ENCODE measurements at regions not wholly inside any gene's neighbourhood (a gene's known extent, or its start where the extent isn't known, plus 50 kb on each side); places are given as distances from the start of the nearest gene placed in this dataset.

DNA sequence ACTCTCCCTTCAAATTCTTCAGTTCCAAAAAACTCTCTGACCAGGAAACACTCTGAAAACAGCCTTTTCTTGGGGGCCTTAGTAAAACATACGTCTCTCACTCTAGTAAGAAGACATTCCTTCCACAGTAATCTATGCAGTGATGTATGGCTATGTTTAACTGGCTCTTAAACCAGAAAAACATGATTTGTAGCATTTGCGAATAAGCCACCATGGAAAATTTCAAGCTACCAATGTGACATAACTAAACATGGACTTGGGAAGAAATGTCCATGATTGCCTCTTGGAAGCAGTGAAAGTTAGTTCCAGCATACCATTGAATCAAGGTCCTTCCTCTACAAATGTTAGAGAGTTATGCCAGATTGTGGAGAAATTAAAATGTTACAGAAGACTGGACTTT is 121.5 kb upstream of the ATF7IP start:
- Mint-ChIP-seq H3K4me1 (ENCODE audit: low read depth) (peaks cover 20% of the 10 kb centered on the region), H3K27me3 (no peaks in the 10 kb centered on the region), H3K36me3 (ENCODE audit: low read depth) (peaks cover 28% of the 10 kb centered on the region), H3K4me3 (no peak overlapping the region), H3K9me3 (peaks cover 6% of the 10 kb centered on the region), H3K27ac (no peak overlapping the region)
- H3K4me3 ChIP-seq (ENCODE audit: low read length), result no peak overlapping the region
- H3K27ac ChIP-seq (ENCODE audit: low read depth in 1 of 2, low read length in 2 of 2), result no peak overlapping the region
- no peak for ATAC-seq (ENCODE audit: poor library complexity)
- no peak for TF ChIP-seq CTCF (IDR thresholded peaks at IDR 0.05)
- H3K4me1 ChIP-seq (ENCODE audit: insufficient read depth, low read length), result peaks cover 15% of the 10 kb centered on the region
- H3K9me3 ChIP-seq (ENCODE audit: control insufficient read depth in 1 of 2, insufficient read depth in 1 of 2, low read length in 2 of 2), result peaks cover 15 to 26% of the 10 kb centered on the region in 2 experiments
- POLR2A ChIA-PET, result no interaction called here
- DNase-seq, result no peak
- CTCF ChIA-PET, result no interaction called here
- no peaks in the 10 kb centered on the region for H3K27me3 ChIP-seq (ENCODE audit: control insufficient read depth in 1 of 2, insufficient read depth in 2 of 2, low read length in 2 of 2)
- intact Hi-C loops (cut with DNase I, micrococcal nuclease), result no loop called here
- H3K36me3 ChIP-seq (ENCODE audit: insufficient read depth, low read length), result no peaks in the 10 kb centered on the region

DNA sequence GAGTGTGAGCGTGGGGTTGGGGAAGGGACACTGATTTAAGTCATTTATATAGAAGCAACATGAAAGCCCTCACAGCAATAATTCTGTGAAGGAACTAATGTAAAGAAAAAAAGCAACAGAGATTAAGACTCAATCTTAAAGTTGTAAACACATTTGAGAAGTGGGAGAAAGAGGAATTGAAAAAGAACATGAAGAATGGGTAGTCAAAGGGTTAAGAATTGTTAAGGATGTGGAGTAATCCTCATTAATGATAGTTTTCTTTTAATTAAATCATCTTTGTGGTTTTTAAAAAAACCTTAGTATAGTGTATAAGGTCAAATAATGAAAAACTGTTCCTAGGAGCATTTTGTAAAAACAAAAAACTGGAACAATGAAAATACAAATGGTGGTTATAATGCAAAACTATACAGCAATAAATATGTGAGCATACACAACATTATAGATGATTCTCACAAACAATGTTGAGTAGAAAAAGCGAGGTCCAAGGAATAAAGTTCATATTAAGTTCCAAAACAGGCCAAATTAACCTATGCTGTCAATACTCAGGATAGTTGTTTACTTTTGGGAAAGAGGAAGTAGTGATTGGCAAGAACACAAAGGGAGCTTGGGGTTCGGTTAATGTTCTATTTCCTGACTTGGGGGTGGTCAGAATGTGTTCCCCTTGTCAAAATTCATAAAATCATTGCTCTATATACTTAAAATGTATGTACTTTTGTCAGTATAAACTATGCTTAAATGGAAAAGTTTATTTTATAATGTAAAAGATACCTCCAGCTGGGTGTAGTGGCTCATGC is 120.4 kb upstream of the ATF7IP start:
- Mint-ChIP-seq H3K9me3 (peaks cover 3% of the 10 kb centered on the region), H3K4me3 (no peak overlapping the region), H3K27ac (no peak overlapping the region), H3K4me1 (ENCODE audit: low read depth) (peaks cover 9% of the 10 kb centered on the region), H3K27me3 (no peaks in the 10 kb centered on the region), H3K36me3 (ENCODE audit: low read depth) (peaks cover 17% of the 10 kb centered on the region)
- POLR2A ChIA-PET, result interaction anchor here (0.6 kb wide), 1 partner anchor 19 kb away, joined by 5 read pairs; no protein-coding TSS in a partner anchor
- no peak overlapping the region for H3K4me3 ChIP-seq (ENCODE audit: low read length)
- H3K4me1 ChIP-seq (ENCODE audit: insufficient read depth, low read length), result peaks cover 5% of the 10 kb centered on the region
- no peaks in the 10 kb centered on the region for H3K27me3 ChIP-seq (ENCODE audit: control insufficient read depth in 1 of 2, insufficient read depth in 2 of 2, low read length in 2 of 2)
- no peak overlapping the region for H3K27ac ChIP-seq (ENCODE audit: low read depth in 1 of 2, low read length in 2 of 2)
- no peak for ATAC-seq (ENCODE audit: poor library complexity)
- peaks cover 15 to 26% of the 10 kb centered on the region in 2 experiments for H3K9me3 ChIP-seq (ENCODE audit: control insufficient read depth in 1 of 2, insufficient read depth in 1 of 2, low read length in 2 of 2)
- H3K36me3 ChIP-seq (ENCODE audit: insufficient read depth, low read length), result no peaks in the 10 kb centered on the region
- intact Hi-C loops (cut with DNase I, micrococcal nuclease), result no loop called here
- CTCF ChIA-PET, result no interaction called here
- no peak for DNase-seq
- no peak for TF ChIP-seq CTCF (IDR thresholded peaks at IDR 0.05)

- intact Hi-C loops (cut with DNase I, micrococcal nuclease), result no loop called here
- Histone ChIP-seq H3K27me3 (ENCODE audit: control insufficient read depth in 1 of 2, insufficient read depth in 2 of 2, low read length in 2 of 2) (no peaks in the 10 kb centered on the region), H3K4me1 (ENCODE audit: insufficient read depth, low read length) (no peaks in the 10 kb centered on the region), H3K4me3 (ENCODE audit: low read length) (no peak overlapping the region), H3K9me3 (ENCODE audit: control insufficient read depth in 1 of 2, insufficient read depth in 1 of 2, low read length in 2 of 2) (peaks cover 13 to 22% of the 10 kb centered on the region in 2 experiments), H3K36me3 (ENCODE audit: insufficient read depth, low read length) (no peaks in the 10 kb centered on the region), H3K27ac (ENCODE audit: low read depth in 1 of 2, low read length in 2 of 2) (no peak overlapping the region)
- Mint-ChIP-seq H3K4me3 (no peak overlapping the region), H3K27ac (no peak overlapping the region), H3K27me3 (no peaks in the 10 kb centered on the region), H3K9me3 (peaks cover 2% of the 10 kb centered on the region), H3K36me3 (ENCODE audit: low read depth) (peaks cover 5% of the 10 kb centered on the region), H3K4me1 (ENCODE audit: low read depth) (peaks cover 14% of the 10 kb centered on the region)
- no peak for TF ChIP-seq CTCF (IDR thresholded peaks at IDR 0.05)
- ChIA-PET CTCF (interaction anchor here (0.6 kb wide), 1 partner anchor 120 kb away, joined by 3 read pairs; no protein-coding TSS in a partner anchor), POLR2A (no interaction called here)
- DNase-seq (no peak), ATAC-seq (ENCODE audit: poor library complexity) (no peak)
Observed at GRCh38 chr12:14247166-14247565, 118.3 kb upstream of the ATF7IP start.

All from CD4-positive, alpha-beta T cell (primary cell).